SHP77 treated with DMSO at 0.1 percent for 48 hours (cell line): ENCODE measurements at regions not wholly inside any gene's neighbourhood (a gene's known extent, or its start where the extent isn't known, plus 50 kb on each side); places are given as distances from the start of the nearest gene placed in this dataset.

Source experiments
- DNase-seq: peaks from one replicate; lab custom pipeline; 2025; lab: John Stamatoyannopoulos, UW

- DNase-seq, result no peak
Measured at GRCh38 chr4:17336524-17336961, 175.3 kb downstream of the QDPR start.

GRCh38 chr4:17336069-17336468 is 175.8 kb downstream of the QDPR start:
- no peak for DNase-seq

GRCh38 chr4:17335371-17335770 is 176.5 kb downstream of the QDPR start:
- DNase-seq, result no peak

- DNase-seq, result no peak
Measured at GRCh38 chr4:17332478-17332877, 179.4 kb downstream of the QDPR start.

- no peak for DNase-seq
Measured at GRCh38 chr4:17329046-17329445, 182.8 kb downstream of the QDPR start.

- no peak for DNase-seq
Measured at GRCh38 chr4:17328141-17328815, 183.6 kb downstream of the QDPR start.

GRCh38 chr4:17327591-17327990 is 184.3 kb downstream of the QDPR start:
- DNase-seq, result no peak

- no peak for DNase-seq
Measured at GRCh38 chr4:17326756-17327155, 185.1 kb downstream of the QDPR start.

GRCh38 chr4:17325098-17325497 is 186.8 kb downstream of the QDPR start:
- DNase-seq, result no peak

GRCh38 chr4:17324386-17324830 is 187.5 kb downstream of the QDPR start:
- no peak for DNase-seq

- DNase-seq, result no peak
Measured at GRCh38 chr4:17323554-17324385, 188.1 kb downstream of the QDPR start.

- DNase-seq, result no peak
Measured at GRCh38 chr4:17322514-17322913, 189.4 kb downstream of the QDPR start.

- no peak for DNase-seq
Measured at GRCh38 chr4:17320046-17320445, 191.8 kb downstream of the QDPR start.

GRCh38 chr4:17317526-17317925 is 194.4 kb downstream of the QDPR start:
- no peak for DNase-seq

GRCh38 chr4:17316566-17316965 is 195.3 kb downstream of the QDPR start:
- DNase-seq, result no peak

GRCh38 chr4:17315459-17315858 is 196.4 kb downstream of the QDPR start:
- DNase-seq, result no peak

- DNase-seq, result no peak
Measured at GRCh38 chr4:17313194-17313593, 198.7 kb downstream of the QDPR start.

GRCh38 chr4:17310269-17310652 is 201.6 kb downstream of the QDPR start:
- DNase-seq, result no peak

GRCh38 chr4:17309567-17310268 is 202.2 kb downstream of the QDPR start:
- DNase-seq, result no peak

- DNase-seq, result no peak
Measured at GRCh38 chr4:17301869-17302268, 210.0 kb downstream of the QDPR start.

- DNase-seq, result no peak
Measured at GRCh38 chr4:17301266-17301665, 210.6 kb downstream of the QDPR start.

GRCh38 chr4:17296921-17297890 is 214.7 kb downstream of the QDPR start:
- DNase-seq, result no peak
